Spleen (tissue), 11 donors: ENCODE measurements at regions not wholly inside any gene's neighbourhood (a gene's known extent, or its start where the extent isn't known, plus 50 kb on each side); places are given as distances from the start of the nearest gene placed in this dataset.

ENCODE experiments used
- DNase-seq: peaks from one replicate; pipeline ENCODE4 v3.0.0-alpha.2; 2020
- H3K27ac ChIP-seq, 8 donors: fragments of 200-600 bp; sonication (generic) in 7 of 8; 1 replicate in 4 of 8; 2 replicates in 4 of 8; pipeline versions ENCODE4 v1.5.0 to v1.8.0; 2016 to 2021; ENCODE audit warnings: inconsistent platforms in 4 of 8, mild to moderate bottlenecking in 4 of 8, moderate library complexity in 1 of 8
- H3K27me3 ChIP-seq, 7 donors: fragments of 200-600 bp; sonication (generic) in 6 of 7; replicated peaks in 1 of 7; 1 replicate in 4 of 7; 2 replicates in 3 of 7; pipeline versions ENCODE4 v1.5.0 to v1.8.0; 2016 to 2021; ENCODE audit warnings: inconsistent platforms in 3 of 7, mild to moderate bottlenecking in 1 of 7
- H3K36me3 ChIP-seq, 6 donors: fragments of 200-600 bp; sonication (generic) in 5 of 6; 1 replicate in 4 of 6; 2 replicates in 2 of 6; pipeline versions ENCODE4 v1.5.0 to v1.8.0; 2016 to 2021; ENCODE audit warnings: inconsistent platforms in 2 of 6
- H3K4me1 ChIP-seq, 6 donors: fragments of 200-600 bp; sonication (generic) in 5 of 6; 1 replicate in 3 of 6; 2 replicates in 3 of 6; pipeline versions ENCODE4 v1.5.0 to v1.8.0; 2016 to 2021; ENCODE audit warnings: inconsistent platforms in 3 of 6
- H3K4me3 ChIP-seq, 8 donors: fragments of 200-600 bp; sonication (generic) in 7 of 8; 1 replicate in 4 of 8; 2 replicates in 4 of 8; pipeline versions ENCODE4 v1.5.0 to v1.8.0; 2016 to 2021; ENCODE audit warnings: inconsistent platforms in 4 of 8, mild to moderate bottlenecking in 4 of 8, moderate library complexity in 2 of 8
- H3K9me3 ChIP-seq, 8 donors: fragments of 200-600 bp; sonication (generic) in 7 of 8; 1 replicate in 4 of 8; 2 replicates in 4 of 8; pipeline versions ENCODE4 v1.5.0 to v1.8.0; 2016 to 2021; ENCODE audit warnings: inconsistent platforms in 4 of 8
- CTCF ChIP-seq, 11 experiments: fragments of 200-600 bp in 7 of 11; fragments of 450-650 bp in 4 of 11; sonication (generic) in 4 of 11; IDR thresholded peaks in 8 of 11; conservative IDR thresholded peaks in 3 of 11; 1 replicate in 7 of 11; 2 replicates in 4 of 11; pipeline versions ENCODE4 v1.4.0 to v1.8.0; 2016 to 2021; ENCODE audit warnings: antibody characterized with exemption in 11 of 11, inconsistent platforms in 4 of 11, mild to moderate bottlenecking in 1 of 11
- POLR2A ChIP-seq, 3 donors: fragments of 450-650 bp; IDR thresholded peaks; one replicate each; pipeline ENCODE4 v1.5.1; 2017; ENCODE audit warnings: antibody characterized with exemption in 3 of 3, mild to moderate bottlenecking in 1 of 3
- POLR2AphosphoS5 ChIP-seq, 3 donors: sonication (generic); formaldehyde crosslinking; IDR thresholded peaks; one replicate each; pipeline ENCODE4 v1.5.1; 2017; ENCODE audit warnings: antibody characterized with exemption in 3 of 3
- WGBS, 5 donors: extraction: QIAGEN DNeasy Blood & Tissue Kit in 3 of 5; methylation state at CpG; one replicate each; pipeline versions ENCODE4 v1.1.5 to v1.1.7; 2013 to 2018; 5-methylcytosine and 5-hydroxymethylcytosine counted together
- intact Hi-C: fragments of 100-400 bp; cut with DNase I; formaldehyde crosslinking; loops from one replicate; pipeline ENCODE4 v1.15.0; 2023; ENCODE audit warnings: low total_unique reads
- donor health status: healthy with polysubstance abuse.
- donor health status: DM: no; HTN: no; CAD: no; lungs with moderate emphysema.
- donor health status: DM: no; HTN: no; CAD: no.
- donor health status: Bipolar disorder and iron deficiency.
- donor health status: healthy.
- donor health status: DM: no; HTN: no; CAD: no.
- donor health status: DM: yes; HTN: yes; CAD: no.

- 85 to 87% (median 87%) methylated on average over 6 of the region's 6 CpGs for WGBS, 5 donors
- Histone ChIP-seq H3K4me1 (no peaks in the 10 kb centered on the region), H3K36me3 (no peaks in the 10 kb centered on the region), H3K27me3 (no peaks in the 10 kb centered on the region), H3K27ac (no peak overlapping the region), H3K9me3 (no peaks in the 10 kb centered on the region), H3K4me3 (no peak overlapping the region)
- intact Hi-C loops: no loop called here
- DNase-seq: no peak
- no peak for TF ChIP-seq CTCF (IDR thresholded peaks at IDR 0.05 in 8 of 11, conservative IDR thresholded peaks at IDR 0.05 in 3 of 11)
- TF ChIP-seq POLR2A (IDR thresholded peaks at IDR 0.05): no peak
- no peak for TF ChIP-seq POLR2AphosphoS5 (IDR thresholded peaks at IDR 0.05)
Observed at GRCh38 chr6:90807791-90808701, 221.2 kb upstream of the MAP3K7 start.

GRCh38 chr6:90805619-90806155 is 218.8 kb upstream of the MAP3K7 start:
- H3K36me3 ChIP-seq: no peaks in the 10 kb centered on the region
- no peaks in the 10 kb centered on the region for H3K4me1 ChIP-seq
- no peaks in the 10 kb centered on the region for H3K9me3 ChIP-seq
- intact Hi-C loops: no loop called here
- H3K4me3 ChIP-seq: no peak overlapping the region
- WGBS, 5 donors: 76 to 98% (median 83%) methylated on average over 1 of the region's 1 CpG
- H3K27ac ChIP-seq: no peak overlapping the region
- no peak for DNase-seq
- no peaks in the 10 kb centered on the region for H3K27me3 ChIP-seq
- TF ChIP-seq POLR2AphosphoS5 (IDR thresholded peaks at IDR 0.05) (no peak), CTCF (IDR thresholded peaks at IDR 0.05 in 8 of 11, conservative IDR thresholded peaks at IDR 0.05 in 3 of 11) (no peak), POLR2A (IDR thresholded peaks at IDR 0.05) (no peak)

GRCh38 chr6:90803956-90804355 is 217.1 kb upstream of the MAP3K7 start:
- Histone ChIP-seq H3K4me1 (no peaks in the 10 kb centered on the region), H3K27me3 (no peaks in the 10 kb centered on the region), H3K9me3 (no peaks in the 10 kb centered on the region), H3K27ac (no peak overlapping the region), H3K4me3 (no peak overlapping the region), H3K36me3 (no peaks in the 10 kb centered on the region)
- intact Hi-C loops: no loop called here
- no peak for DNase-seq
- 84 to 92% (median 89%) methylated on average over 2 of the region's 2 CpGs for WGBS, 5 donors
- TF ChIP-seq CTCF (IDR thresholded peaks at IDR 0.05 in 8 of 11, conservative IDR thresholded peaks at IDR 0.05 in 3 of 11) (no peak), POLR2AphosphoS5 (IDR thresholded peaks at IDR 0.05) (no peak)

- WGBS, 5 donors: 82 to 96% (median 92%) methylated on average over 2 of the region's 2 CpGs
- Histone ChIP-seq H3K9me3 (no peaks in the 10 kb centered on the region), H3K4me1 (no peaks in the 10 kb centered on the region), H3K27ac (no peak overlapping the region), H3K36me3 (no peaks in the 10 kb centered on the region), H3K27me3 (no peaks in the 10 kb centered on the region), H3K4me3 (no peak overlapping the region)
- TF ChIP-seq POLR2A (IDR thresholded peaks at IDR 0.05) (no peak), CTCF (IDR thresholded peaks at IDR 0.05 in 8 of 11, conservative IDR thresholded peaks at IDR 0.05 in 3 of 11) (no peak), POLR2AphosphoS5 (IDR thresholded peaks at IDR 0.05) (no peak)
- no peak for DNase-seq
- intact Hi-C loops: no loop called here
Observed at GRCh38 chr6:90795078-90795477, 208.2 kb upstream of the MAP3K7 start.
